Muscle of back (tissue), 3 donors: ENCODE measurements at regions not wholly inside any gene's neighbourhood (a gene's known extent, or its start where the extent isn't known, plus 50 kb on each side); places are given as distances from the start of the nearest gene placed in this dataset.
"Not testable (repeated sequence)": the region's sequence is repeated elsewhere in the genome, so short reads cannot be mapped to it uniquely, and the experiment has no call there.

ENCODE experiments used
- DNase-seq, 3 donors: peaks; one replicate each; pipeline versions ENCODE4 v3.0.0 to v3.0.0-alpha.2; 2013

DNA sequence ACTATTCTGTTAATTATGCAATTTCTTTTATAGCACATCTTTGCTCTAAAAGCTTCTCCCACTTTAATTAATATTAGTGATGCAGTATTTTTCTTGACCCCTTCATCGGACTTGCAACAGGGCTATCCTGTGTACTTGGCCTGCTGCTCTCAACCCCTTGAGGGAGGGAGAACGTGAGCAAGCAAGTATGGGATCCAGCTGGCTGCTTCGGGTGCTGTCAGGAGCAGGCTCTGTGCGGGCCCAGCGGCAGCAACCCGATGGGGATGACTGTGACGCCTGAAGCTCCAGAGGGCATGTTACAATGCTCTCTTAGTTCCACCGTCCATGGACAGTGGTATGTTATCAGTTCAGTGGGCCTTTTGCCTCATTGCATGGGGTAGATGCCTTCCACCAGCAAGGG lies 519.8 kb upstream of the CITED2 start:
- DNase-seq = no peak

GRCh38 chr6:139891471-139891870 lies 517.0 kb upstream of the CITED2 start:
- peak in 1 of 3 donors; percentile 22 for DNase-seq

DNA sequence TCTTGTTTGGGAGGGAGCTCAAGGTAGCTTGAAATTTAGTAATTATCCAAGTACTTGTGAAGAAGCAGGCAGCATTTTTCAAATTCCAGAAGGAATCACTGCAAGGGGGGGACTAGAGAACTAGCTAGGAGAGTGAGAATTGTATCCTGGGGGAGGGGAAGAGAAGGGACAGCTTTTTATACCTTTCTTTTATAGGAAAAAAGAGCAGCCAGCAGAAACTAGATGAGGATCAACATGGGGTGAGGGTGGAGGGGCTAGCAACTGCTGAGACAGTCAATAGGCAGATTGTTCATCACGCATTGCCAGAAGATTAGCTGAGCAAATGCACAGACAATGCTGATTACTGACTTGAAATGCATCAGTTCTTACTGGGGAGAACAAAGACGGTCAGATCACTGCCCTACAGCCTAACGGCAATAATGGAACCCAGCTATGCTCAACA lies 514.3 kb upstream of the CITED2 start:
- DNase-seq = peak in 2 of 3 donors; percentile 16 to 29

- no peak for DNase-seq
Measured at GRCh38 chr6:139887275-139887674, 512.8 kb upstream of the CITED2 start.

DNA sequence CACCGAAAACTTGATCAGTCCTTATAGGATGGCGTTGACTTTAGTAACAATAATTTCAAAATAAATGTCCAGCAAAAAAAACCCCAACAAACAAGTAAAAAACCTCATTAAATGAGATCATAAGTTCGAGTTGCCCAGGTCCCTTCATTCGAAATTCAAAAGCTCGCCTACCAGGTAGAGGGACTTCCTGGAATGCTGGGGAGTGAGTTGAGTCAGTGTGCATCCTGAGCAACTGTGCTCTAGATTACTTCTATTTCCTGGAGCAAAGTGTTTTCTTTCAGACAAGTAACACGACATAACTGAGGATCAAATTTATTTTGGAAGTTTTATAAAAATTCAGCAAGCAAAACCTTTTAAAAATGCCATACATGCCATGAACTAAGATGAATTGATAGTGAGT lies 511.9 kb upstream of the CITED2 start:
- DNase-seq = no peak

DNA sequence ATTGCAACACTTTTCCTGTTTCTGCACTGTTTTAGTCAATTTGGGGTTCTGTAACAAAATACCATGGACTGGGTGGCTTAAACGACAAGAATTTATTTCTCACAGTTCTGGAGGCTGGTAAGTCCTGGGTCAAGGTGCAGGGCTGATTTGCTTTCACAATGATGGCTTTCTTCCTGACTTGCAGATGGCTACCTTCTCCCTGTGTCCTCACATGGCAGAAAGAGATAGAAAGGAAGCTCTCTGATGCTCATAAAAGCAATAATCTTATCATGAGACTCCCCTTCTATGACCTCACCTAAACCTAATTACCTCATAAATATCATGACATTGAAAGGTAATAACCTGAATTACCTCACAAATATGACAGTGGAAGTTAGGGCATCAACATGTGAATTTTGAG lies 511.5 kb upstream of the CITED2 start:
- no peak for DNase-seq

DNA sequence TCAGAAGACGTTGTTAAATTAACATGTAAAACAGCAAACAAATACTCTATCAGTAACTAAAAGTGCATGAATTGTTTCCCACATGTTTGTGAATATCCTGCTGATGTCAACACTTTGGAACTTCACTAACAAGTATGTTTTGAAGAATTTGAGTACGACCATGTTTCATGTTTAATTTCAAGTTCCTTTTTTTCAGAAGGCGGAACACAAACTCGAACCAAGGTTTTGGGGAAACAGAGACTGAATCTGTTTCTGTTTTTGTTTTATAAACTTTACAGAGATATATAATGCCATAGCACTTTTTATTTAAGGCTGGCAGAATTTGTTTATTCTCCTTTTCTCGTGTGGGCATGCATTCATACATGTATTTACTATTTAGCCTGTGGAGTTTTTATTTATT lies 509.3 kb upstream of the CITED2 start:
- peak in 2 of 3 donors; percentile 18 to 40 for DNase-seq

DNA sequence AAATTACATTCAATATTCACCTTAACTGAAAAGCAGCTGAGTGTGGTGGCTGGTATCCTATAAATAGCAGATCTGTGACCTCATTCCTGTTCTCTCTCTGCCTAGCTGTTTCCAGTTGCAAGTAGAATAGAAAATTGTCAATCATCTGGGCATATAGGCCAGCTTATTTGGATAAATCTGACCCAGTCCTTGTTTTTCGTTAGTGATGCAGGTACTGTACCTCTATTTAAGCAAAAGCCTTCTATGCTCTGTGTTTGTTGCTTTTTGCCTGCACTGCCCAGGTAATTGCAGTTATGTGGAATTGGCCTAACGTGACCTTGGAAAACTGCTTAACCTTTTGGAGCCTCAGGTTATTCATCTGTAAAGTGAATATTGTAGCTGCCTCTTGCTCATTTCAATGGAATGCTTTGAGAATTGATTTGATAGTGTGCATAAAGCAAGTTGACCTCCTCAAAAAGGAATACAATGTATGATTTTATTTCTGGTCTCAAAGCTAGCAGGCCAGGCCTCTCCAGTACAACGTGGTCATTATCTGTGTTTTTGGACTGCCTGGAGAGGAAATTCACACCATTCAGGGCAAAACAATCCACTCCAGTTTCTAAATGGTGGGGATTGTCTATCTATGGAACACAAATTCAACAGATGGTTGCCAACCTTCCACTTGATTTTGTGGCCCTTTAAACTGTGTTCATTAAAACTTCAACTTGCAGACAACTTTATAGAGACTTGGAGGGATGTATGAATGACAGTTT lies 508.7 kb upstream of the CITED2 start:
- peak in 2 of 3 donors; percentile 32 to 53 for DNase-seq

DNA sequence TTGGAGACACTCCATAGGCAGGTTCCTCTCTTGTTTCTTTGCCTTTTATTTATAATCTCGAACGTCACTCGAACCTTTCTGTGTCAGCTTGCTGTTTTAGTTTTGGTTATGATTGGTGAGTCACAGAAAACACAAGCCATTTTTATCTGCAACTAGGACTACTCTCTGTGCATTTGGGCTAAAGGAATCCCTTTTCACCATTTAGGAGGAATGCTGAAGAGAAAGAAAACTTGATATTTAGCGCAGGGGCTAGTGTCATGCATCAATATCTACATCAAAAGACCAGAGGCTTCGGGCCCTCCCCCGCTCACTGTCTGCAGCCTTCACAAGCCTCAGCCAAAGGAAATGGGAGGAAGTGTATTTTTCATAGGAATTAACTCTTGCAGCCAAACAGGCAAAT lies 507.8 kb upstream of the CITED2 start:
- DNase-seq = peak in 2 of 3 donors; percentile 20 to 38

DNA sequence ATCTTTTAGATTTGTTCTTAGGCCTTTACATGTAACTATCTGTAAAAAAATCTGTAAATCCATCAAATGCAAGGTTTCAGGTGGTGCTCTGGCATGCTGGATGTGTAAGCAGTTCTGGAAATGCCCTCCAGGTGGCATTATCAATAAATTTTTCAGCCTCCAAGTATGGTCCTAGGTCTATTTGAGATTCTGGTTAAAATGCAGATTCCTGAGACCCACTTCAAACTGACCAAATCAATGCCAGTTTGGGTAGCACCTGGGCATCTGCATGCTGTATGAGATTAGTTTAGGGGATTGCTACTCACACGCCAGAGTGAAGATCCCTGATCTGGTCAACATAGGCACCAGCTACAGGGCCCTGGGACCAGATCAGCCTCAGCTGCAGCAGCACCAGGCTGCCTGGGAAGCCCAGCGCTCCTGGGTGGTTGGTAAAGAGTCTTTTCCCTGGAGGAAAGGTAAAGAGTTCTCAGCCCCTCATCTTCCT lies 507.3 kb upstream of the CITED2 start:
- DNase-seq = peak in 2 of 3 donors; percentile 12 to 51

DNA sequence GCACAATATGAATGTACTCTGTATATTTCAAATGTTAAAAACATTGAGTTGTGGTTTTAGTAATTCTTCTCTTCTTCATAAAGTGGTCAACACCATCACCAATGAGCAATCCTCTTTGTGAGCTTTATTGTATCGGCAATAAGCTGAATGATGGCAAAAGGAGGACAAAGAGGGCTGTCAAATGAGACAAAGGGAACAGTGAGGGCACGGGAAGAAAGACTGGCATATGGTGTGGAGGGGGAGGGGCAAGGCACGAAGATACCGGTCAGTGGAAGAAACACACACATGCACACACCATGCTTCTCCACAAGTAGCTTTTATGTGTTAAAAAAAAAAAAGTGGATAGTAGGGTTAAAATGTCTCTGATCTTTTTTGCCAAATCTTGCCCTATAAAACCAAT lies 506.8 kb upstream of the CITED2 start:
- no peak for DNase-seq

- DNase-seq = no peak
Measured at GRCh38 chr6:139879823-139880356, 505.4 kb upstream of the CITED2 start.

DNA sequence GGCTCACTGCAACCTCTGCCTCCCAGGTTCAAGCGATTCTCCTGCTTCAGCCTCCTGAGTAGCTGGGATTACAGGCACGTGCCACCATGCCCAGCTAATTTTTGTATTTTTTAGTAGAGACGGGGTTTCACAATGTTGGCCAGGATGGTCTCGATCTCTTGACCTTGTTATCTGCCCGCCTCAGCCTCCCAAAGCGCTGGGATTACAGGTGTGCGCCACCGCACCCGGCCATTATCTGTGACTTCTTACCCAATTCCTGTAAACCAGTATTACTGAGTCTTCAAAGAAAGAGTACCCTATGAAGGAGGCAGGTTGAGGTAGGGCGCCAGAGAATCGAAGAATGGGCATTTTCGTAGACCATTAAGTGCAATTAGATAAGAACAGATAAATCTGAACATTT lies 504.8 kb upstream of the CITED2 start:
- not testable (repeated sequence) for DNase-seq

- no peak for DNase-seq
Measured at GRCh38 chr6:139877828-139878405, 503.5 kb upstream of the CITED2 start.

GRCh38 chr6:139872665-139873064 lies 498.2 kb upstream of the CITED2 start:
- peak in 1 of 3 donors; percentile 12 for DNase-seq

GRCh38 chr6:139871803-139872510 lies 497.5 kb upstream of the CITED2 start:
- DNase-seq = peak in 1 of 3 donors; percentile 14

GRCh38 chr6:139871165-139871710 lies 496.8 kb upstream of the CITED2 start:
- no peak for DNase-seq

- DNase-seq = no peak
Measured at GRCh38 chr6:139868576-139868975, 494.1 kb upstream of the CITED2 start.

DNA sequence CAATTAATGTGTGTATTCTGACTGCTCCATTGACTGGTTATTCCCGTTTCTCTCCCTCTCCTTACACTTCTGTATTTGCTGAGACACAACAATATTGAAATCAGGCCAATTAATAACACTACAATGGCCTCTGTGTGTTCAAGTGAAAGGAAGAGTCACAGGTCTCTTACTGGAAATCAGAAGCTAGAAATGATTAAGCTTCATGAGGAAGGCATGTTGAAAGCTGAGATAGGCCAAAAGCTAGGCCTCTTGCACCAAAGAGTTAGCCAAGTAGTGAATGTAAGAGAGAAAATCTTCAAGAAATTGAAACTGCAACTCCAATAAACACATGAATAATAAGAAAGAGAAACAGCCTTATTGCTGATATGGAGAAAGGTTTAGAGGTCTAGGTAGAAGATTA lies 489.5 kb upstream of the CITED2 start:
- DNase-seq = no peak

GRCh38 chr6:139863346-139863745 lies 488.9 kb upstream of the CITED2 start:
- DNase-seq = peak in 1 of 3 donors; percentile 51

DNA sequence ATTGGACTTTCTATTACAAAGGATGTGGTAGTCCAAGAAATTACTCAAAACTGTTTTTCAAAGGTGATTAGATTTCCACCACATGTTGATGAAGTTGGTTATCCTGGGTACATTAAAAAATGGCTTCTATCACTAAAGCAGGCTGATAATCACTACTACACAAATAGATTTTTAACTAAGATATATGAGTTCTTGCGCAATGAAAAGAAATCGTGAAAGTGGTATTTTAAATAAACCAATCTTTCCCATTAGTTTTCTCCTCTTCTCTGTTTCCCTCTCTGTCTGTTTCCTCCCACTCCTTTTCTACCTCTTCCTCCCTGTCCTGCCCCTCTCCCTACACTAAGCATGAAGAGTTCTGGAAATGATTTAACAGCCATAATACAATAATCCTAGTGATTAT lies 487.9 kb upstream of the CITED2 start:
- no peak for DNase-seq

DNA sequence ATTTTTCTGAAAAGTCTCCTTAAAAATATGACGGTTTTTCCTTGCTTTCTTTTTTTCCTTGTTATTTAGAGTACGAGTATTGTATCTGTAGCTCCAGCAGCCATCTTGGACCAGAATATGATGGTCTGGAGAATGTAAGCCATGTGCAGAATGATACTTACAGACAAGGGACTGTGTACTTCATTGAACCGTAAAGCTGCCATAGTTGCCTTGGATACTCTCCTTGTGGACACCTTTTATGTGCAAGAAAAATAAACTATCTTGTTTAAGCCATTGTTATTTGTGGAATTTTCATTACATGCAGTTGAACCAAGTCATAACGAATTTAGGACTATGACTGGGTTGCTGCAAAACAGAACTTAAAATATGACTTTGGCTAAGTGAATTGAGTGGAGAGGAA lies 485.8 kb upstream of the CITED2 start:
- no peak for DNase-seq
